ENCODE measurements at regions not wholly inside any gene's neighbourhood (a gene's known extent, or its start where the extent isn't known, plus 50 kb on each side); places are given as distances from the start of the nearest gene placed in this dataset.
"Not testable (repeated sequence)": the region's sequence is repeated elsewhere in the genome, so short reads cannot be mapped to it uniquely, and the experiment has no call there.

- not testable (repeated sequence) for TF ChIP-seq CTCF, POLR2A (IDR thresholded peaks at IDR 0.05)
These were observed 75.9 kb upstream of the THOC3 start for GRCh38 chr5:176043986-176044385.
